ENCODE measurements at regions not wholly inside any gene's neighbourhood (a gene's known extent, or its start where the extent isn't known, plus 50 kb on each side); places are given as distances from the start of the nearest gene placed in this dataset.

DNA sequence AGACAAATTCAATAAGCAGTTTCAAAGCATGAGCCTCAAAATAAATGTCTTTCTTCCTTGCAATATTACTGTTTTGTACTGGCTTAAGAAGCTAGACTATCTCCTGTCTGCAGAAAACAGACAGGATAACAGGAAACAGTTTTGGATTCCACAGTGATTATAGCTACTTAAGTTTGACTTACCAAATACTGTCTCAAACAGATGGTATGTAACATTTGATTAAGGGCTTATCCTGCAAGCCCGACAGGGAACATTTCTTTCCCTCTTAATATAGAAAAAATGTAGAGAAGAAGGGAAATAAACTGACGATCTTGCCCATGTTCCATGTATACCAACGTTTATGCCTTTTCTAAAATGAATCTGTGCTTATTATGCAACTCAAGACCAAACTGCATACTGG lies 179.9 kb upstream of the EEA1 start:
- Histone ChIP-seq H3K9me3 (ENCODE audit: low read depth, low read length) (no peaks in the 10 kb centered on the region), H3K4me1 (ENCODE audit: insufficient read depth, low read length) (peaks cover 26% of the 10 kb centered on the region), H3K36me3 (ENCODE audit: insufficient read depth, low read length) (no peaks in the 10 kb centered on the region), H3K27me3 (ENCODE audit: insufficient read depth, low read length) (no peaks in the 10 kb centered on the region), H3K4me3 (ENCODE audit: insufficient read depth, low read length) (no peak overlapping the region), H3K79me2 (ENCODE audit: insufficient read depth, low read length) (no peaks in the 10 kb centered on the region), H3K27ac (ENCODE audit: low read depth, low read length) (peak overlapping the region; percentile 19), H2AFZ (ENCODE audit: low read length) (peak overlapping the region; percentile 21), H3K4me2 (ENCODE audit: insufficient read depth, low read length) (peak overlapping the region; percentile 18), H4K20me1 (ENCODE audit: insufficient read depth, low read length) (no peaks in the 10 kb centered on the region)
- no peak for DNase-seq (ENCODE audit: insufficient read length, low spot score, missing footprints)
- TF ChIP-seq CTCF (IDR thresholded peaks at IDR 0.05; ENCODE audit: extremely low read depth, low read depth, low read length) = no peak

GRCh38 chr12:93109551-93110203 lies 180.6 kb upstream of the EEA1 start:
- H3K79me2 ChIP-seq (ENCODE audit: insufficient read depth, low read length) = no peaks in the 10 kb centered on the region
- H3K4me3 ChIP-seq (ENCODE audit: insufficient read depth, low read length) = no peak overlapping the region
- TF ChIP-seq CTCF (IDR thresholded peaks at IDR 0.05; ENCODE audit: extremely low read depth, low read depth, low read length) = no peak
- H2AFZ ChIP-seq (ENCODE audit: low read length) = peak overlapping the region; percentile 21
- H3K4me1 ChIP-seq (ENCODE audit: insufficient read depth, low read length) = peaks cover 26% of the 10 kb centered on the region
- H3K4me2 ChIP-seq (ENCODE audit: insufficient read depth, low read length) = peak overlapping the region; percentile 18
- H3K27me3 ChIP-seq (ENCODE audit: insufficient read depth, low read length) = no peaks in the 10 kb centered on the region
- H3K36me3 ChIP-seq (ENCODE audit: insufficient read depth, low read length) = no peaks in the 10 kb centered on the region
- no peaks in the 10 kb centered on the region for H3K9me3 ChIP-seq (ENCODE audit: low read depth, low read length)
- H3K27ac ChIP-seq (ENCODE audit: low read depth, low read length) = peak overlapping the region; percentile 19
- H4K20me1 ChIP-seq (ENCODE audit: insufficient read depth, low read length) = no peaks in the 10 kb centered on the region
- DNase-seq (ENCODE audit: insufficient read length, low spot score, missing footprints) = no peak

GRCh38 chr12:93111773-93112172 lies 182.7 kb upstream of the EEA1 start:
- no peaks in the 10 kb centered on the region for H3K27me3 ChIP-seq (ENCODE audit: insufficient read depth, low read length)
- H3K4me2 ChIP-seq (ENCODE audit: insufficient read depth, low read length) = no peak overlapping the region
- no peak for DNase-seq (ENCODE audit: insufficient read length, low spot score, missing footprints)
- no peak overlapping the region for H3K4me3 ChIP-seq (ENCODE audit: insufficient read depth, low read length)
- no peaks in the 10 kb centered on the region for H3K36me3 ChIP-seq (ENCODE audit: insufficient read depth, low read length)
- no peak overlapping the region for H3K27ac ChIP-seq (ENCODE audit: low read depth, low read length)
- H3K9me3 ChIP-seq (ENCODE audit: low read depth, low read length) = no peaks in the 10 kb centered on the region
- no peaks in the 10 kb centered on the region for H4K20me1 ChIP-seq (ENCODE audit: insufficient read depth, low read length)
- TF ChIP-seq CTCF (IDR thresholded peaks at IDR 0.05; ENCODE audit: extremely low read depth, low read depth, low read length) = no peak
- peaks cover 35% of the 10 kb centered on the region for H3K4me1 ChIP-seq (ENCODE audit: insufficient read depth, low read length)
- H3K79me2 ChIP-seq (ENCODE audit: insufficient read depth, low read length) = no peaks in the 10 kb centered on the region
- H2AFZ ChIP-seq (ENCODE audit: low read length) = no peak overlapping the region

GRCh38 chr12:93113317-93114006 lies 184.4 kb upstream of the EEA1 start:
- no peak overlapping the region for H3K4me3 ChIP-seq (ENCODE audit: insufficient read depth, low read length)
- no peaks in the 10 kb centered on the region for H3K36me3 ChIP-seq (ENCODE audit: insufficient read depth, low read length)
- peak overlapping the region; percentile 13 for H3K4me2 ChIP-seq (ENCODE audit: insufficient read depth, low read length)
- TF ChIP-seq CTCF (IDR thresholded peaks at IDR 0.05; ENCODE audit: extremely low read depth, low read depth, low read length) = no peak
- no peaks in the 10 kb centered on the region for H3K9me3 ChIP-seq (ENCODE audit: low read depth, low read length)
- H4K20me1 ChIP-seq (ENCODE audit: insufficient read depth, low read length) = no peaks in the 10 kb centered on the region
- H3K4me1 ChIP-seq (ENCODE audit: insufficient read depth, low read length) = peaks cover 28% of the 10 kb centered on the region
- peak overlapping the region; percentile 61 for H2AFZ ChIP-seq (ENCODE audit: low read length)
- no peaks in the 10 kb centered on the region for H3K79me2 ChIP-seq (ENCODE audit: insufficient read depth, low read length)
- H3K27ac ChIP-seq (ENCODE audit: low read depth, low read length) = no peak overlapping the region
- H3K27me3 ChIP-seq (ENCODE audit: insufficient read depth, low read length) = no peaks in the 10 kb centered on the region
- no peak for DNase-seq (ENCODE audit: insufficient read length, low spot score, missing footprints)

Data from osteoblast (primary cell).